Stimulated activated CD8-positive, alpha-beta memory T cell treated with anti-CD3 and anti-CD28 coated beads, Interleukin-4, amount 100 ng/mL, for 1 hour (primary cell): ENCODE measurements at regions not wholly inside any gene's neighbourhood (a gene's known extent, or its start where the extent isn't known, plus 50 kb on each side); places are given as distances from the start of the nearest gene placed in this dataset.

Experiments
- DNase-seq, 2 donors: peaks; one replicate each; pipeline ENCODE4 v3.0.0-alpha.2; 2020; ENCODE audit warnings: low read depth in 2 of 2, low spot score in 1 of 2

DNA sequence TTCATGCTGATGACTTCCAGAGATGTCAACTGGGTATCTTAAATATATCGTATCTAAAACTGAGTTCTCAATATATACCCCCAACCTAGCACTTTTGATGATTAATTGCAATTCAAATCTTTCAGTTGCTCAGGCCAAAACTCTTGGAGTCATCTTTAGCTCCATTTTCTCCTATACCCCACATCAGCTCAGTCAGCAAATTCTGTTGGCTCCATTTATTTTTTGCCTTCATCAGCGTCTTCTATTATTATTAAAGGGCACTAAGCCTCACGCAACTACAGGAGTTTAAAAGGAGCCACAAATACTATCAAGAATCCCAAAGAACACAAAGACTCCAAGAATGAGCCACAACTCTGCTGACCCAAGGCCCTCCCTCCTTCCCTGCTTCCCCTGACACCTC lies 134.9 kb downstream of the KCTD12 start:
- no peak for DNase-seq

- DNase-seq, result no peak
These were observed 136.1 kb downstream of the KCTD12 start for GRCh38 chr13:76750126-76750525.

- no peak for DNase-seq
These were observed 140.7 kb downstream of the KCTD12 start for GRCh38 chr13:76745261-76746200.

- DNase-seq, result no peak
These were observed 144.6 kb downstream of the KCTD12 start for GRCh38 chr13:76741624-76742023.

DNA sequence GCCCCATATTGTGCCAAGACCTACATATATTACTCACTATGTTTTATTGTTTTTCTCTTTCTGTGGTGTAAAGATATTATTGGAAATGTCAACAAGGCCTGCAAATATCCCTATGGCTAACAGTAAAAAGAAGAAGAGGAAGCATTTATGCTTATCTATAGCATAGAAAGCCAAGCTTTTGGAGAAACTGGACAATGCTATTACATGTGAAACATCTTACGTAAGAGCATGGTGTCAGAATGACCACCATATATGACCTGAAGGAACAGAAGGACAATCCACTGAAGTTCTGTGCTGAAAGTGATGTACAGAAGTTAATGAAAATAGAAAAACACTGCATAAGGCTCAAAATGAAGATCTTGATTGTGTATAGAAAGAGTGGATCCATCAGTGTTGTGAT lies 145.2 kb downstream of the KCTD12 start:
- DNase-seq, result no peak

- no peak for DNase-seq
These were observed 147.6 kb downstream of the KCTD12 start for GRCh38 chr13:76738616-76739015.

- no peak for DNase-seq
These were observed 148.7 kb downstream of the KCTD12 start for GRCh38 chr13:76737526-76737925.

DNA sequence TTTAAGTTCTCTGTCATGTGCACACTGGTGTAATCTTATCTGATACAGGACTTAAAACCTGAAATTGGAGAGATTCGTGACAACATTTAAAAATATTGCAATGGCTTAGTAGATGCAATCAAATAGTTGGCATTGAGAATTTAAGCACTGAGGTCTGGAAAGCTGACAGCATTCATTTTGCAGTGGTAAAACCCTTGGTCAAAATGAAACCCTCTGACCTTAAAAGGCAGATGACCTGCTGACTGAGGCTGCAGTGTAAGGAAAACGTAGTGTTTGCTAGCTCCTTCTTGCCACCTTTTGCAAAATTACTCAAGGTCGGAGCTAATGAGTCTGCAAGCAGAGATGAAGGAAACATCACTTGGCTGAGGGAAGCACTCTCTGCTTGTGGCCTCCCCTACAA lies 150.6 kb downstream of the KCTD12 start:
- DNase-seq, result no peak

GRCh38 chr13:76733671-76734070 lies 152.5 kb downstream of the KCTD12 start:
- DNase-seq, result no peak

- DNase-seq, result no peak
These were observed 153.8 kb downstream of the KCTD12 start for GRCh38 chr13:76732367-76732766.

- no peak for DNase-seq
These were observed 156.0 kb downstream of the KCTD12 start for GRCh38 chr13:76730220-76730619.

DNA sequence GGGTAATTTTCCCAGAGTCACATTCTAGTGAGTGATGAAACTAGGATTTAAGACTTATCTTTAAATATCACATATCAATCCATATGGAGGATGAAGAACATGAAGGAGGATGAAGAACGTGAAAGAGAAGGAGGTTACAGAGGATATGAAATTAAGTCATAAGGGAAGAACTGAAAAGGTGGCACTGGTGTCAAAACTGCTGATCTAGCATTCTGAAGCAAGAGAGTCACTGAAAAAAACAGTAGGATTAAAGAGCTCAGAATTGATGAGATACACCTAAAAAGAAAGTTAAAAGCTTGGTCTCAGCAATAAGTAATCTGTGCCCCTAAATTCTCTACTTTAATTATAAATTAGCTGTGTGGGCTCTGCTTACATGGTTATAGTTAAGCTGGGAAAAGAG lies 156.5 kb downstream of the KCTD12 start:
- no peak for DNase-seq

GRCh38 chr13:76725896-76726295 lies 160.3 kb downstream of the KCTD12 start:
- DNase-seq, result no peak

- DNase-seq, result no peak
These were observed 161.0 kb downstream of the KCTD12 start for GRCh38 chr13:76725211-76725610.

DNA sequence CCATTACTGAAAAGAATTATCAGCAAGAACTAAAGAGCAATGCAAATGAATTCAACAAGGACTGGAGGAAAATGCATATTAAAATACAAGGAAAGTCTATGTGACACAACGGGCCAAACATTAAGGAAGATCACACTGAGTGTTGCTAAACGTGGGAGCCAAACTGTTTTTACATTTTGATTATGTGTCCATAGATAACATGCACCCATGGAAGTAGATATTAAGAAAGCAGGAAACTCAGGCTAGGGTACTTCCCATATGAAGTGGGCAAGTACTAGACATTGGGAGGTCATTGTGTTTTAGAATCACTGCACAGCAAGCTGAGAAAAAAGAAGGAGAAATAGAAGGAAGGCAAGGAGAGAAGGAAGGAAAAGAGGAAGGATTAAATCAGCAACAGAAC lies 161.8 kb downstream of the KCTD12 start:
- no peak for DNase-seq

DNA sequence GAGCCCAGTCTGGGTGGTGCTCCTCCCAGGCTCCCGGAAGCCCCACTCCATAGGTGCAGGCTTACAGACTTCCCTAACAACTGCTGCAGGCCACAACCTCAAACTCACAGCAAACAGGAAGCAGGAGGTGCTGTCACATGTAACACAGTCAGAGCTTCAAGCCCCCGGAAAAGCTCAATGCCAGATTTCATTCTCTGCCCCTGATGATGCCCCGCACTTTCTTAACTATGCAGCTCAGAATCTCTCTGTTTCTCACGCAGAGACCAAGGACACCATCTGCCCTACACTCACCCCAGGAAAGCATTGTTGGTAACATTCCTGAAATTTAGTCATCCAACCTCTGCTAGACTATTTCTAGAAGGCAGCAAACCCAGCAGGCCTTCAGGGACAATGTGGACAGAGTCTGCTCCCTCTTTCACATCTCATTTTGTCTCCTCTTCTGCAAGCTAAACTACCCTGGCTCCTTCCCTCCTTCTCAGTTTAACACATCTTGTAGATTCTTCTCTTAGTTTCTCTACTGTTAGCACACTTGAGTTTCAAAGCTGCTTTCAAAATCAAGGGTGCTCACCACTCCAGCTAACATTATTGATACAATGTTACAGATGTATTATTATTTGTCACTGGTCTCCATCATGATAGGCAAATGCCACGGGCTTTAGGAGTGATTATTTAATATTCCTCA lies 162.5 kb downstream of the KCTD12 start:
- no peak for DNase-seq

GRCh38 chr13:76722782-76723181 lies 163.4 kb downstream of the KCTD12 start:
- DNase-seq, result no peak

DNA sequence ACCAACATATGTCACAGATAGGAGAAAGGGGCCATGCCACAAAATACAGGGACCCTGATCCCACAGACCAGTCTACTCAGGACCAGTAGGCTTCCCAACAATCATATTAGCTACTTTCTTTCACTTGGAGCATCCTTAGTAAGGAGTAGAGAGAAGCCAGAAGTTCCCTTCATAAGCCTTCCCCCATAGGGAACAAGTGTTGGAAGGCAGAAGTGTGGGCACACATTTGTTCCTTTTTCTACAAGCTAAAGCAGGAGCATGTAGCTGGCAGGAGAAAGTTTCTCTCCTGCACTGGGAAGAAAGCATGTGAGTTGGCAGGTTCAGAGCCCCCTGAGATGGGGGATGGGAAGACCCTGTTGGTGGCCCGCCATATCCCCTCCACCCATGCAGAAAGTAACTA lies 165.4 kb downstream of the KCTD12 start:
- DNase-seq, result no peak

- no peak for DNase-seq
These were observed 165.8 kb downstream of the KCTD12 start for GRCh38 chr13:76720416-76720815.

DNA sequence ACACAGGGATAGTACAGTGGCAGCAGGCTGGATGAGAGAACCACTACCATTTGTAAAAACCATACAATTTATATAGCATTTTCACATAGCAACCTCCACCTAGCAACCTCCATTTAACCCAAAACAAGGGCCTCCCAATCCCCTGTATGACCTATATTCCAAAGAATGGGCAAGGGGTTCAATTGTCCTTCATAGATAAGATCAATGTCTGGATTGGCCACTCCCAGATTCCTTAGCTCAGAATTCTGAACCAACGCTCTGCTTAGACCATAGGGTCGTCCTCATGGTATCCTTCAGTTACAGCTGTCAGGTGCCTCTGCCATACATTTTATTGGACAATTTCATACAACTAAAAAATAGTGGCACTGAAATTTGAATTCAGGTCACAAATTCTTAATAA lies 166.2 kb downstream of the KCTD12 start:
- DNase-seq, result no peak

GRCh38 chr13:76717092-76717491 lies 169.1 kb downstream of the KCTD12 start:
- DNase-seq, result no peak

DNA sequence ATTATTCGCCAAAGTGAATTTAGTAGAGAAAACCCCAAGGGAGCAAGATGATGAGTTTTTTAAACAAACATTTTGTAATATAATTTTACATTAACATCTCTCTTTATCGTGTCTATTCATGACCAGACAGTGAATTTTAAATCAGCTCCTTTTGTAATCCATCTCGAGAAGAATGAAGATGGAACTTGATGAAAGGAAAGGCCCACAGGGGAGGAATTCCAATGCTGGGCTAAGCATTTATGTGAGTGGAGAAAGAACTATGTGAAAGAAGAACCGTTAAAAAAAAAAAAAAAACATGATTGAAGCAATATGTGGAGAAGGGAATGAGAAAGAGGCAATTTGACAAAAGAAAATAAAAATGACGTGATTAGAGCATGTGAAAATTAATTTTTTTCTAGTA lies 170.6 kb downstream of the KCTD12 start:
- no peak for DNase-seq

GRCh38 chr13:76715075-76715474 lies 171.1 kb downstream of the KCTD12 start:
- DNase-seq, result no peak
